Posterior vena cava (tissue), 2 donors: ENCODE measurements at regions not wholly inside any gene's neighbourhood (a gene's known extent, or its start where the extent isn't known, plus 50 kb on each side); places are given as distances from the start of the nearest gene placed in this dataset.

ENCODE experiments used
- DNase-seq: peaks from one replicate; pipeline ENCODE4 v3.0.0-alpha.2; 2020; ENCODE audit warnings: low spot score
- intact Hi-C, 2 donors: fragments of 100-400 bp; cut with DNase I; formaldehyde crosslinking; loops; one replicate each; pipeline versions ENCODE4 v1.14.1 to v1.14.2; 2022 to 2023
- donor health status: DM: yes; HTN: yes; CAD: no.
- donor health status: DM: yes; HTN: yes; CAD: no.

- intact Hi-C loops, result no loop called here
- DNase-seq, result no peak
These were observed 98.6 kb upstream of the PMFBP1 start for GRCh38 chr16:72270531-72270930.

GRCh38 chr16:72266836-72267235 lies 94.9 kb upstream of the PMFBP1 start:
- no peak for DNase-seq
- intact Hi-C loops, result no loop called here

- no peak for DNase-seq
- intact Hi-C loops, result loop anchor here in 1 of 2 donors (5.0 kb wide), 1 partner anchor 1733 kb away; no protein-coding TSS in a partner anchor
These were observed 92.8 kb upstream of the PMFBP1 start for GRCh38 chr16:72264771-72265170.

- intact Hi-C loops, result loop anchor here in 1 of 2 donors (5.0 kb wide), 1 partner anchor 1735 kb away; no protein-coding TSS in a partner anchor
- no peak for DNase-seq
These were observed 90.8 kb upstream of the PMFBP1 start for GRCh38 chr16:72262711-72263110.

GRCh38 chr16:72261127-72261526 lies 89.2 kb upstream of the PMFBP1 start:
- DNase-seq, result no peak
- intact Hi-C loops, result loop anchor here in 1 of 2 donors (5.0 kb wide), 1 partner anchor 1736 kb away; no protein-coding TSS in a partner anchor

- DNase-seq, result no peak
- intact Hi-C loops, result loop anchor here in 1 of 2 donors (10.0 kb wide), 1 partner anchor 198 kb away; no protein-coding TSS in a partner anchor
These were observed 84.6 kb upstream of the PMFBP1 start for GRCh38 chr16:72256398-72257066.

- intact Hi-C loops, result loop anchor here in 1 of 2 donors (10.0 kb wide), 1 partner anchor 199 kb away; no protein-coding TSS in a partner anchor
- no peak for DNase-seq
These were observed 83.8 kb upstream of the PMFBP1 start for GRCh38 chr16:72255786-72256185.

- no peak for DNase-seq
- intact Hi-C loops, result no loop called here
These were observed 75.9 kb upstream of the PMFBP1 start for GRCh38 chr16:72247821-72248253.

- intact Hi-C loops, result no loop called here
- DNase-seq, result no peak
These were observed 74.5 kb upstream of the PMFBP1 start for GRCh38 chr16:72246423-72246822.

- DNase-seq, result no peak
- intact Hi-C loops, result loop anchor here in 1 of 2 donors (5.0 kb wide), 1 partner anchor 222 kb away; no protein-coding TSS in a partner anchor
These were observed 72.9 kb upstream of the PMFBP1 start for GRCh38 chr16:72244853-72245252.

GRCh38 chr16:72243621-72244020 lies 71.7 kb upstream of the PMFBP1 start:
- DNase-seq, result no peak
- intact Hi-C loops, result loop anchor here in 1 of 2 donors (5.0 kb wide), 1 partner anchor 224 kb away; no protein-coding TSS in a partner anchor

- DNase-seq, result no peak
- intact Hi-C loops, result loop anchor here in 1 of 2 donors (5.0 kb wide), 1 partner anchor 225 kb away; no protein-coding TSS in a partner anchor
These were observed 70.8 kb upstream of the PMFBP1 start for GRCh38 chr16:72242757-72243156.

GRCh38 chr16:72241930-72242329 lies 70.0 kb upstream of the PMFBP1 start:
- intact Hi-C loops, result loop anchor here in 1 of 2 donors (5.0 kb wide), 1 partner anchor 225 kb away; no protein-coding TSS in a partner anchor
- no peak for DNase-seq

- intact Hi-C loops, result loop anchor here in 1 of 2 donors (5.0 kb wide), 1 partner anchor 226 kb away; no protein-coding TSS in a partner anchor
- DNase-seq, result no peak
These were observed 69.1 kb upstream of the PMFBP1 start for GRCh38 chr16:72241008-72241407.

- intact Hi-C loops, result loop anchor here in 1 of 2 donors (5.0 kb wide), 1 partner anchor 227 kb away; no protein-coding TSS in a partner anchor
- DNase-seq, result no peak
These were observed 68.5 kb upstream of the PMFBP1 start for GRCh38 chr16:72240466-72240865.

GRCh38 chr16:72236866-72237265 lies 64.9 kb upstream of the PMFBP1 start:
- intact Hi-C loops, result no loop called here
- no peak for DNase-seq

GRCh38 chr16:72234387-72234786 lies 62.4 kb upstream of the PMFBP1 start:
- no peak for DNase-seq
- intact Hi-C loops, result no loop called here

- intact Hi-C loops, result no loop called here
- DNase-seq, result no peak
These were observed 56.1 kb upstream of the PMFBP1 start for GRCh38 chr16:72228014-72228413.

- intact Hi-C loops, result loop anchor here in 1 of 2 donors (2.0 kb wide), 1 partner anchor 51 kb away; no protein-coding TSS in a partner anchor
- no peak for DNase-seq
These were observed 54.2 kb upstream of the PMFBP1 start for GRCh38 chr16:72226136-72226535.

- no peak for DNase-seq
- intact Hi-C loops, result no loop called here
These were observed 52.4 kb upstream of the PMFBP1 start for GRCh38 chr16:72224260-72224768.
